DMS 273 treated with DMSO at 0.1 percent for 48 hours (cell line): ENCODE measurements at regions not wholly inside any gene's neighbourhood (a gene's known extent, or its start where the extent isn't known, plus 50 kb on each side); places are given as distances from the start of the nearest gene placed in this dataset.

Experiments used
- DNase-seq: peaks from one replicate; lab custom pipeline; 2025; lab: John Stamatoyannopoulos, UW

- DNase-seq: no peak
Measured at GRCh38 chr7:115083935-115084334, 162.0 kb downstream of the MDFIC start.

GRCh38 chr7:115081772-115082171 is 159.9 kb downstream of the MDFIC start:
- DNase-seq: no peak

GRCh38 chr7:115078851-115079250 is 157.0 kb downstream of the MDFIC start:
- DNase-seq: no peak

DNA sequence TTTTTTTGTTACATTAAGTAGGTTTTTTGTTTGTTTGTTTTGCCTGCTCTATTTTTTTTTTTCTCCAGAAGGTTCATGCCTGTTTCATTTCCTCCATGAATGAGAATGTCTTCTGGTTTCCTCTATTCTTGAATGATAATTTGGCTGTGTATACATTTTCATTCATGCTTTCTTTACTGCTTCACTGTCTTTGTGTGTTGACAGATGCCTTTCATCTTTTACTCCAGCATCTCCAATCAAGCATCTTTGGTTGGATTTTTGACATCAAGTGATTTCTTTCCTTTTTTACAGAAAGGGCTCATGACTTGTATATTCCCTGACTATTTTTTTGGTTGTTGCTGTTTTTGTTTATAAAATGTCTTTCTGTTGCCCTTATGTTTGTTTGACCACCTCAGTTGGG is 156.5 kb downstream of the MDFIC start:
- no peak for DNase-seq

DNA sequence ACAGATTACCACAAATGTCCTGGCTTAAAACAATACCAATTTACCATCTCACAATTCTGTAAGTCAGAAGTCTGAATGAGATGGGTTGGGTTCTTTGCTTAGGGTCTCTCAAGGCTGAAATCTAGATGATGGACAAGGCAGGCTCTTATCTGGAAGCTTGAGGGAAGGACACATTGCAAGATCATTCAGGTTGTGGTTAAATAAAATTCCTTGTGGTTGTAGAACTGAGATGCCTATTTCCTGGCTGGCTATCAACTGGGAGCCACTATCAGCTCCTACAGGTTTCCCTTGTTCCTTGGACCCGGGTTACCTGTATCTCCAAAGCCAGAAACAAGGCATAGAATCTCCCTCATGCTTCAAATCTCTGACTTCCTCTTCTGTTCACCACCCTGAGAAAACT is 148.4 kb downstream of the MDFIC start:
- no peak for DNase-seq
